OCI-LY7 (cell line): ENCODE measurements at regions not wholly inside any gene's neighbourhood (a gene's known extent, or its start where the extent isn't known, plus 50 kb on each side); places are given as distances from the start of the nearest gene placed in this dataset.
A peak's percentile ranks its signal among the peaks of the same experiment; 100 is the strongest.

Experiments used
- BruUV-seq: library from RNA; stranded (reverse); fragments of 400-500 nt; replicated peaks from 2 replicates; lab custom pipeline; 2021; lab: Mats Ljungman, UMichigan
- CTCF ChIA-PET: fragments of 300-600 bp; sonication (Branson Sonifier 250); formaldehyde crosslinking; loops from one replicate; lab custom pipeline; 2022; ENCODE audit warnings: antibody characterized with exemption; ENCODE audit not compliant: unreplicated experiment; lab: Charles Lee
- POLR2A ChIA-PET: fragments of 300-600 bp; sonication (Branson Sonifier 250); formaldehyde crosslinking; loops from one replicate; lab custom pipeline; 2022; ENCODE audit warnings: antibody characterized with exemption; lab: Charles Lee
- DNase-seq: peaks from one replicate; pipeline ENCODE4 v3.0.0-alpha.2; 2015; ENCODE audit warnings: low spot score
- H2AFZ ChIP-seq: fragments of 200-600 bp; sonication (generic), shearing (Covaris generic); 2 replicates; pipeline ENCODE4 v1.6.1; 2014; ENCODE audit warnings: mild to moderate bottlenecking, antibody characterized with exemption, low read length, moderate library complexity
- H3K27ac ChIP-seq: fragments of 200-600 bp; sonication (generic); 2 replicates; pipeline ENCODE4 v1.5.1; 2014; ENCODE audit warnings: mixed run types, low read depth, mild to moderate bottlenecking, moderate library complexity, low read length, inconsistent platforms; ENCODE audit not compliant: poor library complexity, severe bottlenecking
- H3K36me3 ChIP-seq: fragments of 200-600 bp; sonication (generic); 2 replicates; pipeline ENCODE4 v1.6.1; 2014; ENCODE audit warnings: mild to moderate bottlenecking, antibody characterized with exemption, low read length, moderate library complexity, mixed read lengths; ENCODE audit not compliant: insufficient read depth
- H3K4me1 ChIP-seq: fragments of 200-600 bp; sonication (generic); 2 replicates; pipeline ENCODE4 v1.5.1; 2014; ENCODE audit warnings: mild to moderate bottlenecking, low read length; ENCODE audit not compliant: insufficient read depth, poor library complexity, severe bottlenecking
- H3K4me2 ChIP-seq: fragments of 200-600 bp; sonication (generic); 2 replicates; pipeline ENCODE4 v1.6.1; 2014; ENCODE audit warnings: mild to moderate bottlenecking, low read length
- H3K4me3 ChIP-seq: fragments of 200-600 bp; sonication (generic); 2 replicates; pipeline ENCODE4 v1.5.1; 2014; ENCODE audit warnings: mild to moderate bottlenecking, low read depth, low read length; ENCODE audit not compliant: poor library complexity, severe bottlenecking
- H3K79me2 ChIP-seq: fragments of 200-600 bp; sonication (generic); 2 replicates; pipeline ENCODE4 v1.6.1; 2016; ENCODE audit warnings: low read depth, mild to moderate bottlenecking, low read length, moderate library complexity, mixed read lengths; ENCODE audit not compliant: insufficient read depth
- H3K9me2 ChIP-seq: fragments of 200-600 bp; sonication (generic); 2 replicates; pipeline ENCODE4 v1.6.1; 2016; ENCODE audit warnings: mild to moderate bottlenecking, low read length, mixed read lengths; ENCODE audit not compliant: insufficient read depth
- H3K9me3 ChIP-seq: fragments of 200-600 bp; sonication (generic); 2 replicates; pipeline ENCODE4 v1.6.1; 2014; ENCODE audit warnings: mild to moderate bottlenecking, mixed run types, low read length, mixed read lengths
- H4K20me1 ChIP-seq: fragments of 200-600 bp; sonication (generic); 2 replicates; pipeline ENCODE4 v1.6.1; 2014; ENCODE audit warnings: mild to moderate bottlenecking, antibody characterized with exemption, low read length, moderate library complexity, mixed read lengths; ENCODE audit not compliant: insufficient read depth
- CTCF ChIP-seq: fragments of 200-600 bp; sonication (generic); conservative IDR thresholded peaks from 2 replicates; pipeline ENCODE4 v1.5.1; 2014; ENCODE audit warnings: mild to moderate bottlenecking, antibody characterized with exemption, low read length, moderate library complexity, mixed read lengths
- EZH2phosphoT487 ChIP-seq: fragments of 200-600 bp; sonication (generic); IDR thresholded peaks from 2 replicates; pipeline ENCODE4 v1.6.1; 2018; ENCODE audit warnings: low read depth, borderline replicate concordance, mild to moderate bottlenecking, mixed run types, antibody characterized with exemption, low read length, moderate library complexity, mixed read lengths
- intact Hi-C: fragments of 100-400 bp; cut with micrococcal nuclease; formaldehyde crosslinking; loops from one replicate; pipeline ENCODE4 v1.10.0; 2022; ENCODE audit not compliant: unreplicated experiment

- ChIA-PET CTCF (interaction anchor here (1.2 kb wide), 1 partner anchor 13 kb away, joined by 3 read pairs; no protein-coding TSS in a partner anchor), POLR2A (interaction anchor here (0.5 to 4.5 kb wide), 7 partner anchors 9 to 1785 kb away, joined by 3 to 32 read pairs (median 6); no protein-coding TSS in a partner anchor)
- TF ChIP-seq EZH2phosphoT487 (no peak), CTCF (no peak)
- Histone ChIP-seq H4K20me1 (no peaks in the 10 kb centered on the region), H2AFZ (peak overlapping the region; percentile 42; the same call in 1 of the 2 replicates), H3K9me3 (no peaks in the 10 kb centered on the region), H3K4me1 (peaks cover 71% of the 10 kb centered on the region), H3K27ac (peak overlapping the region; percentile 68), H3K4me2 (peak overlapping the region; percentile 78), H3K36me3 (no peaks in the 10 kb centered on the region), H3K4me3 (peak overlapping the region; percentile 71), H3K79me2 (peaks cover 24% of the 10 kb centered on the region; the same call in 1 of the 2 replicates), H3K9me2 (no peaks in the 10 kb centered on the region)
- BruUV-seq = no TSS peak
- DNase-seq = peak; percentile 69
- intact Hi-C loops = no loop called here
These were observed 178.8 kb upstream of the MYL2 start for GRCh38 chr12:111099186-111099585.

GRCh38 chr12:111094157-111095010 is 174.0 kb upstream of the MYL2 start:
- no peak overlapping the region for H3K4me3 ChIP-seq
- ChIA-PET CTCF (interaction anchor here (0.6 to 2.0 kb wide), 2 partner anchors 8 to 46 kb away, joined by 3 to 8 read pairs; no protein-coding TSS in a partner anchor), POLR2A (interaction anchor here (0.8 to 3.4 kb wide), 11 partner anchors 7 to 179 kb away, joined by 3 to 23 read pairs (median 4); no protein-coding TSS in a partner anchor)
- DNase-seq = no peak
- intact Hi-C loops = loop anchor here (5.0 kb wide), 1 partner anchor 72 kb away; no protein-coding TSS in a partner anchor
- H4K20me1 ChIP-seq = no peaks in the 10 kb centered on the region
- no peaks in the 10 kb centered on the region for H3K9me3 ChIP-seq
- peak overlapping the region; percentile 75 for H3K4me2 ChIP-seq
- H3K79me2 ChIP-seq = peaks cover 1% of the 10 kb centered on the region; the same call in 1 of the 2 replicates
- no TSS peak for BruUV-seq
- H3K36me3 ChIP-seq = no peaks in the 10 kb centered on the region
- H3K4me1 ChIP-seq = peaks cover 89% of the 10 kb centered on the region
- H3K27ac ChIP-seq = peak overlapping the region; percentile 82
- H3K9me2 ChIP-seq = no peaks in the 10 kb centered on the region
- TF ChIP-seq EZH2phosphoT487 (no peak), CTCF (no peak)
- H2AFZ ChIP-seq = peak overlapping the region; percentile 86
